ENCODE measurements at regions not wholly inside any gene's neighbourhood (a gene's known extent, or its start where the extent isn't known, plus 50 kb on each side); places are given as distances from the start of the nearest gene placed in this dataset.

DNA sequence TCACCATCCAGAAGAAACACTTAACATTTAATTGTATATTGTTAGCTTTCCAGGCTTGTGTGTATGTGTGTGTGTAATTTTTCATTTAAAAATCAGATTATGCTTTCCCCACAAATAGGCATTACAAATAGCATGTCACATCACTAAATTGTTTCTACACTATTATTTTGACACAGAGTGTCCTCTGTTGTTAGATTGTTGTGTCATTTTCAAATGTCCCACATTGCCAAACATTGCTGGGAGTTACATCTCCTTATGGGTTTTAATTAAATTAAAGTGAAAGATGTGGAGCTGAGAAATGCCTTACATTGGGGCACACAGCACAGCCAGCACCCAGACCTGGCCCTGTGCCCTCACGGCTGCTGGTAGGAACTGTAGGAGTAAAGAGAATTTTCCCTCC is 295.6 kb downstream of the ZEB1 start:
- DNase-seq (ENCODE audit: low spot score): no peak
- Histone ChIP-seq H3K27me3 (ENCODE audit: control insufficient read depth in 4 of 4, insufficient read depth in 4 of 4, low read length in 3 of 4) (no peaks in the 10 kb centered on the region), H3K9me3 (ENCODE audit: control insufficient read depth in 4 of 4, low read length in 3 of 4) (no peaks in the 10 kb centered on the region), H3K27ac (ENCODE audit: low read depth in 1 of 2, low read length in 2 of 2) (no peak overlapping the region), H3K4me3 (ENCODE audit: low read depth in 1 of 3, low read length in 3 of 3) (no peak overlapping the region), H3K36me3 (ENCODE audit: control insufficient read depth in 4 of 4, insufficient read depth in 3 of 4, low read depth in 1 of 4, low read length in 3 of 4) (no peaks in the 10 kb centered on the region), H3K4me1 (ENCODE audit: control insufficient read depth in 4 of 4, insufficient read depth in 4 of 4, low read length in 3 of 4) (peaks cover 0 to 3% (median 0%) of the 10 kb centered on the region in 4 donors), H3K9ac (ENCODE audit: low read depth in 1 of 2, low read length in 2 of 2) (no peak overlapping the region)
- 96% methylated on average over 1 of the region's 1 CpG for WGBS
- TF ChIP-seq TAF1 (conservative IDR thresholded peaks at IDR 0.05) (no peak), YY1 (IDR thresholded peaks at IDR 0.05) (no peak), EGR1 (IDR thresholded peaks at IDR 0.05; ENCODE audit: low read depth in 2 of 2) (no peak), RXRA (IDR thresholded peaks at IDR 0.05) (no peak), FOXA1 (IDR thresholded peaks at IDR 0.05) (no peak), JUND (IDR thresholded peaks at IDR 0.05) (no peak), HNF4A (conservative IDR thresholded peaks at IDR 0.05) (no peak), FOXA2 (IDR thresholded peaks at IDR 0.05) (no peak), SP1 (IDR thresholded peaks at IDR 0.05) (no peak), NR2F2 (IDR thresholded peaks at IDR 0.05) (no peak), HNF4G (IDR thresholded peaks at IDR 0.05) (no peak), GABPA (IDR thresholded peaks at IDR 0.05 in 1 of 2, conservative IDR thresholded peaks at IDR 0.05 in 1 of 2) (no peak)
- TF ChIP-seq, protein P1, sequence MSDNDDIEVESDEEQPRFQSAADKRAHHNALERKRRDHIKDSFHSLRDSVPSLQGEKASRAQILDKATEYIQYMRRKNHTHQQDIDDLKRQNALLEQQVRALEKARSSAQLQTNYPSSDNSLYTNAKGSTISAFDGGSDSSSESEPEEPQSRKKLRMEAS (IDR thresholded peaks at IDR 0.05): no peak
- TF ChIP-seq, protein P2, sequence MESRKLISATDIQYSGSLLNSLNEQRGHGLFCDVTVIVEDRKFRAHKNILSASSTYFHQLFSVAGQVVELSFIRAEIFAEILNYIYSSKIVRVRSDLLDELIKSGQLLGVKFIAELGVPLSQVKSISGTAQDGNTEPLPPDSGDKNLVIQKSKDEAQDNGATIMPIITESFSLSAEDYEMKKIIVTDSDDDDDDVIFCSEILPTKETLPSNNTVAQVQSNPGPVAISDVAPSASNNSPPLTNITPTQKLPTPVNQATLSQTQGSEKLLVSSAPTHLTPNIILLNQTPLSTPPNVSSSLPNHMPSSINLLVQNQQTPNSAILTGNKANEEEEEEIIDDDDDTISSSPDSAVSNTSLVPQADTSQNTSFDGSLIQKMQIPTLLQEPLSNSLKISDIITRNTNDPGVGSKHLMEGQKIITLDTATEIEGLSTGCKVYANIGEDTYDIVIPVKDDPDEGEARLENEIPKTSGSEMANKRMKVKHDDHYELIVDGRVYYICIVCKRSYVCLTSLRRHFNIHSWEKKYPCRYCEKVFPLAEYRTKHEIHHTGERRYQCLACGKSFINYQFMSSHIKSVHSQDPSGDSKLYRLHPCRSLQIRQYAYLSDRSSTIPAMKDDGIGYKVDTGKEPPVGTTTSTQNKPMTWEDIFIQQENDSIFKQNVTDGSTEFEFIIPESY (IDR thresholded peaks at IDR 0.05): no peak
- TF ChIP-seq, protein P3, sequence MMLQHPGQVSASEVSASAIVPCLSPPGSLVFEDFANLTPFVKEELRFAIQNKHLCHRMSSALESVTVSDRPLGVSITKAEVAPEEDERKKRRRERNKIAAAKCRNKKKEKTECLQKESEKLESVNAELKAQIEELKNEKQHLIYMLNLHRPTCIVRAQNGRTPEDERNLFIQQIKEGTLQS (IDR thresholded peaks at IDR 0.05): no peak
- TF ChIP-seq, protein P4, sequence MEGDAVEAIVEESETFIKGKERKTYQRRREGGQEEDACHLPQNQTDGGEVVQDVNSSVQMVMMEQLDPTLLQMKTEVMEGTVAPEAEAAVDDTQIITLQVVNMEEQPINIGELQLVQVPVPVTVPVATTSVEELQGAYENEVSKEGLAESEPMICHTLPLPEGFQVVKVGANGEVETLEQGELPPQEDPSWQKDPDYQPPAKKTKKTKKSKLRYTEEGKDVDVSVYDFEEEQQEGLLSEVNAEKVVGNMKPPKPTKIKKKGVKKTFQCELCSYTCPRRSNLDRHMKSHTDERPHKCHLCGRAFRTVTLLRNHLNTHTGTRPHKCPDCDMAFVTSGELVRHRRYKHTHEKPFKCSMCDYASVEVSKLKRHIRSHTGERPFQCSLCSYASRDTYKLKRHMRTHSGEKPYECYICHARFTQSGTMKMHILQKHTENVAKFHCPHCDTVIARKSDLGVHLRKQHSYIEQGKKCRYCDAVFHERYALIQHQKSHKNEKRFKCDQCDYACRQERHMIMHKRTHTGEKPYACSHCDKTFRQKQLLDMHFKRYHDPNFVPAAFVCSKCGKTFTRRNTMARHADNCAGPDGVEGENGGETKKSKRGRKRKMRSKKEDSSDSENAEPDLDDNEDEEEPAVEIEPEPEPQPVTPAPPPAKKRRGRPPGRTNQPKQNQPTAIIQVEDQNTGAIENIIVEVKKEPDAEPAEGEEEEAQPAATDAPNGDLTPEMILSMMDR (IDR thresholded peaks at IDR 0.05; ENCODE audit: low read depth, low read length, missing input control): no peak
- TF ChIP-seq, protein P5, sequence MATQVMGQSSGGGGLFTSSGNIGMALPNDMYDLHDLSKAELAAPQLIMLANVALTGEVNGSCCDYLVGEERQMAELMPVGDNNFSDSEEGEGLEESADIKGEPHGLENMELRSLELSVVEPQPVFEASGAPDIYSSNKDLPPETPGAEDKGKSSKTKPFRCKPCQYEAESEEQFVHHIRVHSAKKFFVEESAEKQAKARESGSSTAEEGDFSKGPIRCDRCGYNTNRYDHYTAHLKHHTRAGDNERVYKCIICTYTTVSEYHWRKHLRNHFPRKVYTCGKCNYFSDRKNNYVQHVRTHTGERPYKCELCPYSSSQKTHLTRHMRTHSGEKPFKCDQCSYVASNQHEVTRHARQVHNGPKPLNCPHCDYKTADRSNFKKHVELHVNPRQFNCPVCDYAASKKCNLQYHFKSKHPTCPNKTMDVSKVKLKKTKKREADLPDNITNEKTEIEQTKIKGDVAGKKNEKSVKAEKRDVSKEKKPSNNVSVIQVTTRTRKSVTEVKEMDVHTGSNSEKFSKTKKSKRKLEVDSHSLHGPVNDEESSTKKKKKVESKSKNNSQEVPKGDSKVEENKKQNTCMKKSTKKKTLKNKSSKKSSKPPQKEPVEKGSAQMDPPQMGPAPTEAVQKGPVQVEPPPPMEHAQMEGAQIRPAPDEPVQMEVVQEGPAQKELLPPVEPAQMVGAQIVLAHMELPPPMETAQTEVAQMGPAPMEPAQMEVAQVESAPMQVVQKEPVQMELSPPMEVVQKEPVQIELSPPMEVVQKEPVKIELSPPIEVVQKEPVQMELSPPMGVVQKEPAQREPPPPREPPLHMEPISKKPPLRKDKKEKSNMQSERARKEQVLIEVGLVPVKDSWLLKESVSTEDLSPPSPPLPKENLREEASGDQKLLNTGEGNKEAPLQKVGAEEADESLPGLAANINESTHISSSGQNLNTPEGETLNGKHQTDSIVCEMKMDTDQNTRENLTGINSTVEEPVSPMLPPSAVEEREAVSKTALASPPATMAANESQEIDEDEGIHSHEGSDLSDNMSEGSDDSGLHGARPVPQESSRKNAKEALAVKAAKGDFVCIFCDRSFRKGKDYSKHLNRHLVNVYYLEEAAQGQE (IDR thresholded peaks at IDR 0.05): no peak

DNA sequence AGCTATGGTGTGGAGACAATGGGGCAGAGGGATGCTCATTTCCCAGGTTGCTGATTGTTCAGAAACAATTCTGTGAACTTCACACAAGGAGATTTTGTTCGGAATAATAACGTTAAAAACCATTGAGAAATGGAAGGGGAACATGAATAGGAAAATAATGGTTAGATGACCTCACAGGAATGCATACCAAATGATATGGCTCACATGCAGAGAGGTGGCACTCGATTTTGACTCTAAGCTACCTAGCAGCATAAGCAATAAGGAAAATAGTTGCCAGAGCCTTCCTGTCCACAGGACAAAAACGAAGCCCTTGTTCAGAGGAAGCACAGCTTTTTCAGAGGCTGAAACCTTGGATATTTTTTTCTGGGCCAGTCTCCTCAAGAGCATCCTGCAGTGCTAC is 293.1 kb downstream of the ZEB1 start:
- no peaks in the 10 kb centered on the region for H3K27me3 ChIP-seq (ENCODE audit: control insufficient read depth in 4 of 4, insufficient read depth in 4 of 4, low read length in 3 of 4)
- H3K9me3 ChIP-seq (ENCODE audit: control insufficient read depth in 4 of 4, low read length in 3 of 4): no peaks in the 10 kb centered on the region
- no peak overlapping the region for H3K9ac ChIP-seq (ENCODE audit: low read depth in 1 of 2, low read length in 2 of 2)
- H3K4me1 ChIP-seq (ENCODE audit: control insufficient read depth in 4 of 4, insufficient read depth in 4 of 4, low read length in 3 of 4): no peaks in the 10 kb centered on the region
- no peak overlapping the region for H3K27ac ChIP-seq (ENCODE audit: low read depth in 1 of 2, low read length in 2 of 2)
- WGBS: 63% methylated on average over 4 of the region's 4 CpGs
- H3K4me3 ChIP-seq (ENCODE audit: low read depth in 1 of 3, low read length in 3 of 3): no peak overlapping the region
- no peak for DNase-seq (ENCODE audit: low spot score)
- H3K36me3 ChIP-seq (ENCODE audit: control insufficient read depth in 4 of 4, insufficient read depth in 3 of 4, low read depth in 1 of 4, low read length in 3 of 4): no peaks in the 10 kb centered on the region
- TF ChIP-seq NR2F2 (IDR thresholded peaks at IDR 0.05) (no peak), JUND (IDR thresholded peaks at IDR 0.05) (no peak), FOXA1 (IDR thresholded peaks at IDR 0.05) (no peak), HNF4A (conservative IDR thresholded peaks at IDR 0.05) (no peak), RAD21 (IDR thresholded peaks at IDR 0.05) (no peak), RXRA (IDR thresholded peaks at IDR 0.05) (no peak), EGR1 (IDR thresholded peaks at IDR 0.05; ENCODE audit: low read depth in 2 of 2) (no peak)
- TF ChIP-seq, protein P5 (IDR thresholded peaks at IDR 0.05): no peak
- TF ChIP-seq, protein P2 (IDR thresholded peaks at IDR 0.05): no peak
